Hematopoietic multipotent progenitor cell treated with erythropoietin and hydrocortisone succinate and interleukin-3 and kit ligand, for 17 days (in vitro differentiated cells): ENCODE measurements at regions not wholly inside any gene's neighbourhood (a gene's known extent, or its start where the extent isn't known, plus 50 kb on each side); places are given as distances from the start of the nearest gene placed in this dataset.
"Not testable (repeated sequence)": the region's sequence is repeated elsewhere in the genome, so short reads cannot be mapped to it uniquely, and the experiment has no call there.

Source experiments
- DNase-seq: peaks from one replicate; pipeline ENCODE4 v3.0.0-alpha.2; 2015; ENCODE audit warnings: low spot score

GRCh38 chr9:714675-715074 is 126.8 kb upstream of the DMRT1 start:
- no peak for DNase-seq

- no peak for DNase-seq
These were observed 126.2 kb upstream of the DMRT1 start for GRCh38 chr9:715300-715699.

GRCh38 chr9:715743-716400 is 125.6 kb upstream of the DMRT1 start:
- no peak for DNase-seq

- no peak for DNase-seq
These were observed 123.8 kb upstream of the DMRT1 start for GRCh38 chr9:717722-718121.

- no peak for DNase-seq
These were observed 121.1 kb upstream of the DMRT1 start for GRCh38 chr9:720239-720881.

GRCh38 chr9:722388-722980 is 119.0 kb upstream of the DMRT1 start:
- no peak for DNase-seq

- not testable (repeated sequence) for DNase-seq
These were observed 117.0 kb upstream of the DMRT1 start for GRCh38 chr9:724461-724860.

GRCh38 chr9:726005-726404 is 115.5 kb upstream of the DMRT1 start:
- no peak for DNase-seq

GRCh38 chr9:727767-728166 is 113.7 kb upstream of the DMRT1 start:
- DNase-seq, result no peak

- no peak for DNase-seq
These were observed 113.0 kb upstream of the DMRT1 start for GRCh38 chr9:728535-728934.

- DNase-seq, result no peak
These were observed 110.0 kb upstream of the DMRT1 start for GRCh38 chr9:731474-731873.

GRCh38 chr9:734831-735511 is 106.5 kb upstream of the DMRT1 start:
- no peak for DNase-seq

GRCh38 chr9:737400-738120 is 103.9 kb upstream of the DMRT1 start:
- no peak for DNase-seq

- no peak for DNase-seq
These were observed 103.1 kb upstream of the DMRT1 start for GRCh38 chr9:738209-738915.

- no peak for DNase-seq
These were observed 102.1 kb upstream of the DMRT1 start for GRCh38 chr9:739362-739761.

- DNase-seq, result no peak
These were observed 101.3 kb upstream of the DMRT1 start for GRCh38 chr9:740221-740620.

GRCh38 chr9:742104-742503 is 99.4 kb upstream of the DMRT1 start:
- DNase-seq, result no peak

GRCh38 chr9:742914-743589 is 98.4 kb upstream of the DMRT1 start:
- no peak for DNase-seq

- DNase-seq, result no peak
These were observed 97.3 kb upstream of the DMRT1 start for GRCh38 chr9:744046-744712.

GRCh38 chr9:744790-745484 is 96.6 kb upstream of the DMRT1 start:
- no peak for DNase-seq
